ENCODE measurements at regions not wholly inside any gene's neighbourhood (a gene's known extent, or its start where the extent isn't known, plus 50 kb on each side); places are given as distances from the start of the nearest gene placed in this dataset.
A peak's percentile ranks its signal among the peaks of the same experiment; 100 is the strongest.

DNA sequence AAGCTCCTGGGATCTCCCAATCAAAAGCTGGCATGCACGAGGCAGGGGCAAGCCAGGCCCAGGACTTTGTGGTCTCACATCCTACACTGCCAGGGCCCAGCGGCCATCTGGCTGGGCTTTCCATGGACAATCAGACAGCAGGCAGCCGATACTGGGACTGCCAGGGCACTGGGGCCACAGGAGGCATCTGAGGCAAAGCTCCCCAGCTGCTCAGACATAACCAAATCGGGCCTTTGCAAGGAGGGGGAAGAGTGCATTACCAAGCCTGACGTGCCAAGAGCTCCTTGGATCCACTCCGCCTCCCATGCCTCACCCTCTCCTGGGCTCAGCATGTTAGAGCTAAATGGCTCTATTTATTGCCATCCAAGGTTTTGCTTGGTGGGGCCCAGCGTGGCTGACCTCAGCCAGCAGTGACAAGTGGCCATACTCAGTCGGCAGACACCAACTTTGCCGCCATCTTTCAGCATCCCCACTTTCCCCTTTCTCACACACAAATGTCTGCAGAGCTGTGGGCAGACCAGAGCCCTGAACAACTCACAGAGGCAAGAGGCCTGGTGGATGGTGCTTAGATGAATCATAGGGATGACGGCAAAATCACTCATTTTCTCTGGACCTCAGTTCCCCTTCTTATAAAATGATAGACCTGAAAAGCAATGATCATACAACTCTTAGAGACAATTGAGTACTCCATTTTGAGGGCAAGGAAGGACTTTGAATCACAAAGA, 200.8 kb downstream of the TTC32 start:
- ATAC-seq (no peak), DNase-seq (no peak)
- intact Hi-C loops (cut with micrococcal nuclease) = no loop called here

DNA sequence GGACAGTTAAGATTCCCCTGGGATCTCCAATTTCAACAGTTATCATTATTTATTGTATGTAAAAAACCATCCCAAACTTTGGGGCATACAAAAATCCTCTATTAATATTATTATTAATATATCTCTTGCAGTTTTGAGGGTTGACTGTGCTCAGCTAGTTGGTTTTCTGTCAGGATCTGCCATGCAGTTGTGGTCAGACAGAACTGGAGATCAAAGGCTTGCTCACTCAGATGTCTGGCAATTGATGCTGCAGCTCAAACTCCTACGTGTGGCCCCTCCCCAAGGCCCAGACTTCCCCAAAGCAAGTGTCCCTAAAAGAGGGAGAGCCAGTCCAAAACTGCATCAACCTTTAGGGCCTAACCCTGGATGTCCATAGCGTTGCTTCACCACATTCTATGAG, 204.7 kb downstream of the TTC32 start:
- DNase-seq (no peak), ATAC-seq (no peak)
- intact Hi-C loops (cut with micrococcal nuclease) = no loop called here

DNA sequence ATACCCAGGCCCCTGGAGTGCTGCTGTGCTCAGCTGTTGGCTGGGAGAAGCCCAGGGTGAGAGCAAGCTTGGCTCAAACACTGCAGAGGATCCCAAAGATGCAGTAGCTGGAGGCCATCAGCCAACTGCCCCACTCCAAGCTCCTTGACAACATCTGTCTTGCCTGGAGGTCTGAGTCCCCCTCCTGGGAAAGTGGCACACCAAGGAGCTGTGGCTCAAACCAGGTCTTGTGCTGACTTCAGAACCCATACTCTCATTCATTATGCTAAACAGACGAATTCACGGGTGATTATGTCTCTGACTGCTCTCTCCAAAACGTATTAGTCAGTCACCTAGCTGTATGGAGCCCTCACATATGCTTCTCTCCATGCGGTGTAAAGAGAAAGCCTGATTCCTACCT, 206.1 kb downstream of the TTC32 start:
- no peak for ATAC-seq
- no peak for DNase-seq
- intact Hi-C loops (cut with micrococcal nuclease) = no loop called here

DNA sequence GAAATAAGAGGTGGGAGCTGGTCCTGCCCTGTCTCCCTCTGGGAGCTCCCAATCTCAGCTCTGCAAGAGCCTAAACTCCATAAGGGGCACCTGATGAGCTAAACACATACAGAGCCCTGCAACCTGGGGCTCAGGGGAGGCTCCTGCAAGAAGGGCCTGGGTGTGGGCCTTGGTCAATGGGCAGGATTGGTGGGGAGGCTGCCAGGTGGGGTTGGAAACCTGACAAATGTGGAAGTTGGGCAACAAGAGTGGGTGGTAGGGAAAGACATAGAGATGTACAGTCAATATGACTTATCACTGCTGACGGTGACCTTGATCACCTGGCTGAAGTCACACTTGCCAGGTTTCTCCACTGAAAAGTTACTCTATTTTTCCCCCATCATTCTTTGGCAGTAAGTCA, 209.9 kb downstream of the TTC32 start:
- ATAC-seq = no peak
- intact Hi-C loops (cut with micrococcal nuclease) = no loop called here
- DNase-seq = no peak

DNA sequence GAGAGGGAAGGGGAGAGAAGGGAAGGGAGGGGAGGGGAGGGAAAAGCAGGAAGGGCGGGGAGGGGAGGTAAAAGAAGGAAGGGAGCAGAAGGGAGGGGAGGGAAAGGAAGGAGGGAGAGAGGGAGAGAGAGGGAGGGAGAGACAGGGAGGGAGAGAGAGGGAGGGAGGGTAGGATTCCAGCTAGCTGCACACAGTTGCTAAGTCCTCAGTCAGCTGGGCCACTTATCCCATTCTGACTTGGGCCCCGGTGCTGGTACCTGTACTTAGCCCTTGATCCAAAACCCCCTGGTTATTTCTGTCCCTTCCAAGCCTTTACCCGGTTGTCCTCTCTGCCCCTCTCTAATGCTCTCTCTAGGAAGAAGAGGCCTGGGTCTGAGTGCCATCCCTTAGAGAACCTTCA, 211.4 kb downstream of the TTC32 start:
- DNase-seq (no peak), ATAC-seq (no peak)
- intact Hi-C loops (cut with micrococcal nuclease) = no loop called here

DNA sequence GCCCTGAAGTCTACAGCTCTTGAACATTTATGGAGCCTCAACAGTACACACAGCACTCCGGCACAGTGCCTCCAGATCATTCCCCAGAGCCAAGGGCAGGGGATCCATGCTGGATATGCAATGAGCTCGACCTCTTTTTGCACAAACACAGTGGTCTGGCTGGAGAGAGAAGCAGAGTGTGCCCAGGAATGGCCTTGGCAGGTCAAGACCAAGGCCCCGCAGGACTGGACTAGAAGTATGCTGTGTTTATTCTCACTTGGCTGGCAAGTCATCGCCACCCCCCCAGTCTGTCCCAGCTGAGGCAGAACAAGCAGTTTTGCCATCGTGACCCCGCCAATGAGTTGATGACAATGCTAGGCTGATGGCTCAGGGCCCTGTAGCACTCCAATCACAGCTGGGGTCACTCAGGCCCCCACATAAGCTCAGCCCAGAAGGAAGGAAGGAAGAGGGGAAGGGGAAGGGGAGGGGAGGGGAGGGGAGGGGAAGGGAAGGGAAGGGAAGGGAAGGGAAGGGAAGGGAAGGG, 212.1 kb downstream of the TTC32 start:
- ATAC-seq = no peak
- intact Hi-C loops (cut with micrococcal nuclease) = no loop called here
- DNase-seq = no peak

DNA sequence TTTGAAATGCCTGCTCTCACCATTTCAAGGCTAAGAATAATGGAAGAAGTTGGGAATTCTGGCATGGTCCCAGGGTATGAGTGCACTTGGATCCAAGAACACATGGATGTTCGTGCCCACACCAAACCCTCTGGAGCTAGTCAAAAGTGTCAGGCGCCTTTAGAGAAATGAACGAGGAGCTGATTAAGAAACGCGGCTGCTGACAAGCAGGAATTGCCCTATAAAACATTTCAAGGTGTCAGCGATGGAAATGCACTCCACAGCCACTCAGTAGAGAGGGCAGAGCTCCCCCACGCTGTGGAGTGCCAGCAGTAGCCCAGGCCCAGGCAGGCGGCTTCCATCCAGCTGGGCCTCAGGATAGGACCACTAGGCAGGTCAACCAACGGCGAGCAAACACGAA, 213.7 kb downstream of the TTC32 start:
- ATAC-seq (peak; percentile 97), DNase-seq (peak; percentile 74)
- intact Hi-C loops (cut with micrococcal nuclease) = no loop called here

DNA sequence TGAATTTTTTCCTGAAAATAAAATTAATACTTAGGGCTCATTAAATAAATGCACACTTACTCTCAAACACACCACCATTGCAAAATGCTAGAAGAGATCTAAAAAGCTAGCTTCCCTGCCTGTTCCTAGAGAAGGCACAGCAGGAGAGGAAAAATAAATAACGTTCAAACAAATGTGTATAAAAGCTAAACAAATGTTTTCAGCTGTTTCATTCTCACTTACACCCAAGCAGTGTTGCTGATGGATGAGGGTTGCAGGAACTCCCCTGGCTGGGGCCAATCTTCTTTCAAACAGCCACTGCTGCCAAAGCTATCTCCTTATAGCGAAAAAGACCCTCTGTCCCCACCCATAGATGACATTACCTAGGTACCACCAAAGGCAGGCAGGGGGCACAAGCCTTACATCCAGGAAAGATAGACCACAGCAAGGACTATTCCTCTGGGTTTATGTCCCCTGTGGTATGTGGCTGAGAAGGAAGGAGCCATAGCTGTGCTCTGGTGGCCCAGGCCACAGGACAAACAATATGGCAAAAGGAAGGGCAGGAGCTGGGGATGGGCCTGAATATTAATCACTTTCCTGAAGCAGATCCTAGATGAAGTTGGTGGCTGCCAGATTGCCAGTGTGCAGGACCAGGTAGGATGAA, 214.6 kb downstream of the TTC32 start:
- DNase-seq (no peak), ATAC-seq (no peak)
- intact Hi-C loops (cut with micrococcal nuclease) = no loop called here

DNA sequence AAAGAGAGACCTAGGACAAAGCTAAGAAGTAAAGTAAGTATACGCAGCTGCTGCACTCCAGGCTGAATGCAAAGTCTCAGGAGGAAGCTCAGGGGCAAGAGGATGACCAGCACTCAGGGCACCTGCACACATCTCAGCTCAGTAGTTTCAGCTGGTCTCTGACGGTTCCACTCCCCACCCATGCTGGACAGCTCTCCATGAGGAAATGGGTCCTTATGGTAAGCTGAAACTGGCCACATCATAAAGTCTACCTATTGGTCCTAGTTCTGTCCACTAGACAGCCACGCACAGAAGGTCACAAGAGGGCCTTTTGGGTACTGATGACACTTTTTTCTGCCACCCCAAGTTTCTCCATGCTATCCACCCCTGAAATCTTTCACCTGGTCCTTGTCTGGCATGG, 215.3 kb downstream of the TTC32 start:
- ATAC-seq (no peak), DNase-seq (no peak)
- intact Hi-C loops (cut with micrococcal nuclease) = no loop called here

DNA sequence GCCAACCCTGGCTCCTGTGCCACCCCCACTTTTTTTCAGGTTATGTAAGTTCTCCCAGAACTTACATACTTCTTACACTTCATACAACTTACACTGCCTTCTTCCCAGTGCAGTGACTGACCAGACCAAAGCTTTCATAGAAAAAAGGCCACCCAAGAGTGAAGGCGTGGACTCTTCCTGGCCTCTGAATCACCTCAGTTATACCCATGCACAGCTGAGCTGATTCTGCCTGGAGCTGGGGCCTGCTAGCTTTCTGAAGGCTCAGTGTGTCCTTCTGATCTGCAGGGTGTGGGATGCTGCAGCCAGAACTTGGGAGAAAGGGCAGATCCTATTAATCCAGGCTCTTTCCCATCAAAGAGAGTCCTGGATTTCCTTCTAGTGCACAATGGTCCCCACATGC, 216.1 kb downstream of the TTC32 start:
- DNase-seq (no peak), ATAC-seq (no peak)
- intact Hi-C loops (cut with micrococcal nuclease) = no loop called here

DNA sequence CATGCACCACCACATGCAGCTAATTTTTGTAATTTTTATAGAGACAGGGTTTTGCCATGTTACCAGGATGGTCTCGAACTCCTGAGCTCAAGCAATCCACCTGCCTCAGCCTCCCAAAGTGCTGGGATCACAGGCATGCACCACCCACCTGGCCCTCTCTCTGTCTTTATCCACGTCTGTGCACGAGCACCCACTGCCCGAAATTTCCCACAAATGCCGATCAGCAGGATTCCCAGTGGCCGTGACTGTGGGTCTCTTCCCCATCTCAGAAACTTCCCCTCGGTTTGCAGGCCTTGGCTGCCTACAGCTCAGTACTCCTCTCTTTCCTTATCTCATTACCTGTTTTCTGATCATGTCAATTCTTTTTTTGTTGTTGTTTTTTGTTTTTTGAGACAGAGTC, 217.3 kb downstream of the TTC32 start:
- ATAC-seq (no peak), DNase-seq (no peak)
- intact Hi-C loops (cut with micrococcal nuclease) = no loop called here

DNA sequence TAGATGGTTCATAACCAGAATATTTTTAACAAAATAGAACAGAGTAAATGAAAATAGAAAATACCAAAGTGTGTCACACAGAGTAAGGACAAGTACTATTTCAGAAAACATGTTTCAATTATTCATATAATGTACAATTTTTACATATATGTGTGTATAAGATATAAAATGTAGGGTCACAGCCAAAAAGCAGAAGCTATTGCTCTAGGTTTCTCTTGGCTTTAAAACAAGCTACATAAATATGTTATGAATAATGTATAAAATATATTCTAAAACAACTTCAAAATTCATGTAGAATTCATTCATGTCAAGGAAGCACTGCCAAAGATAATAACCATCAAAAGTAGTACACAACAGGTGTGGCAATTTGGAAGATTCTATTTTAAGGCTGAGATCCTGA, 218.2 kb downstream of the TTC32 start:
- intact Hi-C loops (cut with micrococcal nuclease) = no loop called here
- DNase-seq = no peak
- ATAC-seq = no peak

DNA sequence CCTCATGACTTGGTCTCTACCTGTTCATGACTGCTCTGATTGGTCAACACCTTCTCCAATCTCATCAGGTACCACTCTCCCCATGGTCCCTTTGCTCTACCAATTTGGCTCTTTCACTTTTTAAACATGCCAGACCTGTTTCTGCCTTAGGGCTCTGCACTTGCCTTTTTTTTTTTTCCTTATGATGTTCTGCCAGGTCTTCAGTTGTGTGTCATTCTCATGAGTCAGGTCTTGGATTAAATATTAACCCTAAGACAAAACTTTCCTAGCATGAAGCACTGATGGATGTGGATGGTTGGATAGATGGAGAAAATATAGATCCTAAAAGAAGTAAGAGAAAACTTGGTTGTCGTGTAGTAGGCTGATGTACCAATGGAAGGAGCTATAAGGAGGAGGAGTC, 219.3 kb downstream of the TTC32 start:
- intact Hi-C loops (cut with micrococcal nuclease) = no loop called here
- ATAC-seq = no peak
- DNase-seq = no peak

DNA sequence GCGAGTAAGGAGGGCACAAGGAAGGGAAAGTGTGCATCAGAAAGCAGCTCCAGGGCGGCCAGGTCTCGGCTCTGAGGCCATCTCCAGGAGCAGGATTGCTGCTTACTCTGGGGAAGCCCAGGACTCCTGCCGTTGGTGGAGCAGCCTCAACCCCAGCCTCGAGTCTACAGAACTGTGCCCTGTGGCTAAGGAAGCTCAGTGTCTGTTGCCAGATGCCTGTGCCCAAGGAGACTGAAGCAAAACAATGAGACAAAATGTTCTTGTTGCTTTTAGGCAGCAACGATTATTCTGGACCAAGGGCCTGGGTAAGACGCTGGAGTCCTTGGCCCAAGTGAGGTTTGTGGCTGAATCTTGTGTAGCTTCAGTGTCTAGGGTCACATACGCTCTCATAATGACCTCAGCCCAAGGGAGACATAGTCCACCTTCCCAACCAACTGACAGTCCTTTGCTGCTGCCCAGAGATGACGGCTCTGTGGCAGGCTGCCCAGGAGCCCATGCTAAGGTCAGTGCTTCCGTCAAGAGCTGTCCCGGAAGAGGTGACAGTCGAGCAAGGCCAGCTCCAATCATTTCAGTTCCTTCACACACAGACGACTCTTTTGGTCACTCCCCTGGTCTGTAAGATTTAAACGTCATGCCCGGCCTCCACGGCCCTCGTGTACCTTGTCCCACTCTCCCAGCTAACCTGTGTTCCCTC, 223.8 kb downstream of the TTC32 start:
- peak; percentile 96 for ATAC-seq
- DNase-seq = peak; percentile 91
- intact Hi-C loops (cut with micrococcal nuclease) = no loop called here

DNA sequence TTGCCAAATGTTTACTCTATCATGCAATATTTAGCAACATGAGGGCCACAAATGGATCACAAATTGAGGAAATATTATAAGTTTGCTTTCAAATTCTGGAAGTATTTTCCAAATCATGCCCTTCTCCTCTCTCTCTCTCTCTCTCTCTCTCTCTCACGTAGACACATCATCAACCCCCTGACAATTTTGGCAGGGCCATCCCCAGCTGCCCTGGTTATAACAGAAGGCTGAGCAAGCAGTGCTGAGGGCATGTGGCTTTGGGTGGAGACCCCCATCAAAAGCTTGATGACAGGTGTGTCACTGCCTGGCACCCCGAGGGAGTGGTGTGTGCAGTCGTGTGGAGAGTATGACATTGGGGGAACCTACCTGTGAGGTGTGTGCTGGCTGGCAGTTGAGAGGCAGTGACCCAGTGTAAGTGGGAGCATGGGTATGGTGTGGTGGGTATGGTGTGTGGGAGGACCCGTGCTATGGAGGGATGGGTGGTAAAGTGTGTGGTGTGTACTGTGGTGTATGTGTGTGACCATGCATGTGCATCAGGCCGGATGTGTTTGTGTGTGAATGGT, 224.5 kb downstream of the TTC32 start:
- ATAC-seq (no peak), DNase-seq (no peak)
- intact Hi-C loops (cut with micrococcal nuclease) = no loop called here

DNA sequence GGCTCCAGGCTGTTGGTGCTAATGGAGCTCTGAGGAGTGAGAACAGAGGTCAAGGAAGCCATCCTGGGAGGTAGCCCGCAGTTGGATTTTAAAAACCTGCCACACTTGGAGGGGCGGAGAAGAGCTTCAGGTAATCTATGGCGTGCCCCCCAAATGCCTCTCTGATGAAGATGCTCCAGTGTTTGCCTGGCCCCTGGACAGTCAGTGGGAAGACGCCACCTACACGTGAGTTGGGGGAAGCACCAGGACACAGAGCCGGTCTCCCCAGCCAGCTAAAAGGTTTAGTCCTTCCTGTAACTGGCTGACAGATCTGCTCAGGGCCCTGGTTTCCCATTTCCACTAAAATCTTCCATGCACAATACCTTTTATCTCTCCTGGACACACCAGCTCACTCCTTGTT, 225.0 kb downstream of the TTC32 start:
- DNase-seq (no peak), ATAC-seq (no peak)
- intact Hi-C loops (cut with micrococcal nuclease) = no loop called here

DNA sequence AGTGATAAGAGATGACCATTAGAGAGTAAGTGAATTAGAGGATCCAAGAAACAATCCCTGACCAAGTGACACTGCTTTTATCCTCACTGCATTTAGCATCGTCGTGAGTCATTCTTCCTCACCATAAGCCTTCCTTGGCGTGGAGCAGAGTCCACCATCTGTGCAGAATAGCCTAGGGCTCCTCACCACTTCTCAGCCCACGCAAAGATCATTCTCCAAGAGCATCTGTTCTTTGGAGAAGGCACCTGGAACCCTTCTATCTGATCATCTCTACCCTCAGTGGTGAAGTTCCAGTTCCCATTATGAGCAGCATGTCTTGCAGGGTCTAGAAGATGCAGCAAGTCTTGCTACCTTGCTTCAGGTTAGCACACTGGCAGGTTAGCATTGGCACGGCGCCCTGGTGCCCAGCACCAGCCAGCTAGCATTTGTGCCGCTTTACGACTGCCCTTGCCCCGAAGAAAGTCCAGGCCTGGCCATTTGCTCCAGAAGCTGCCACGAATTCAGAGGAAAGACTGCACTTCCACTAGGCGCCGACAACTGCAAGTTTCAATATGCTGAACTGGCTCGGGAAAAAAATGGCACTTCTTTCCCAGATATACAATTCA, 225.8 kb downstream of the TTC32 start:
- no peak for ATAC-seq
- intact Hi-C loops (cut with micrococcal nuclease) = no loop called here

DNA sequence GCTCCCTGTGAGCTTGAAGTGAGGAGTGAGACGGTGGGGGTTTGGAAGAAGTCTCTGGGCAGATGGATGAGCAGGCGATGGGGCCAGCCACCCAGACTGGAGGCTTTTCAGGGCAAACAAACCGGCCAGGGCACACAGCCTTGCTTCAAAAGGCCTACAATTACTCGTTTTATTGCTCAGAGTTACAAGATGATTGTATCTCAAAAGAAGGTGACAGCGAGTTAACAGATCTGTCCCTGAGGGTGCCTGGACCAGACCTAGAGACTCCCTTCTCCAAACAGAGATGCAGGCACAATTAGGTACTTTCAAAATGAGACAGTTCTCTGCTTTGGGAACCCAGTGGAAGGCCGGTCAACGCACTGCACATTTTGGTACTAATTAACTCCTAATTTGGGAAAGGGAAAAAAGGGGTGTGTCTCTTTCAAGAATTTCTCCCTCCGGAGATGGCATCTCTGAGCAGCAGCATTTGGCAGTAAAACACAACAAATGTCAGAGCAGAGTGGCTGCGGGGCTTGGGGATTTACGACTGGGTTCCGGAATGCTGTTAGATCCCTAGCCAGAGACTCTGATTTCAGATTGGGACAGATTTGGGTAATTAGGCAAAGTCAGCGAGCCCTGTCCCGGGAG, 226.7 kb downstream of the TTC32 start:
- DNase-seq (no peak), ATAC-seq (no peak)
- intact Hi-C loops (cut with micrococcal nuclease) = no loop called here

More for the DNA sequence above, 225.8 kb downstream of the TTC32 start:
- DNase-seq = no peak
